ENCODE measurements at regions not wholly inside any gene's neighbourhood (a gene's known extent, or its start where the extent isn't known, plus 50 kb on each side); places are given as distances from the start of the nearest gene placed in this dataset.
"Not testable (repeated sequence)": the region's sequence is repeated elsewhere in the genome, so short reads cannot be mapped to it uniquely, and the experiment has no call there.

- DNase-seq, result not testable (repeated sequence)
These were observed 68.7 kb upstream of the LIPC start for GRCh38 chr15:58363118-58363517.

- not testable (repeated sequence) for DNase-seq
These were observed 68.1 kb upstream of the LIPC start for GRCh38 chr15:58363673-58364072.

DNA sequence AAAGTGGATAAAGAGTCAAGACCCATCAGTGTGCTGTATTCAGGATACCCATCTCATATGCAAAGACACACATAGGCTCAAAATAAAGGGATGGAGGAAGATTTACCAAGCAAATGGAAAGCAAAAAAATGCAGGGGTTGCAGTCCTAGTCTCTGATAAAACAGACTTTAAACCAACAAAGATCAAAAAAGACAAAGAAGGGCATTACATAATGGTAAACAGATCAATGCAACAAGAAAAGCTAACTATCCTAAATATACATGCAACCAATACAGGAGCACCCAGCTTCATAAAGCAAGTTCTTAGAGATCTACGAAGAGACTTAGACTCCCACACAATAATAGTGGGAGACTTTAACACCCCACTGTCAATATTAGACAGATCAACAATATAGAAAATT lies 66.7 kb upstream of the LIPC start:
- not testable (repeated sequence) for DNase-seq

DNA sequence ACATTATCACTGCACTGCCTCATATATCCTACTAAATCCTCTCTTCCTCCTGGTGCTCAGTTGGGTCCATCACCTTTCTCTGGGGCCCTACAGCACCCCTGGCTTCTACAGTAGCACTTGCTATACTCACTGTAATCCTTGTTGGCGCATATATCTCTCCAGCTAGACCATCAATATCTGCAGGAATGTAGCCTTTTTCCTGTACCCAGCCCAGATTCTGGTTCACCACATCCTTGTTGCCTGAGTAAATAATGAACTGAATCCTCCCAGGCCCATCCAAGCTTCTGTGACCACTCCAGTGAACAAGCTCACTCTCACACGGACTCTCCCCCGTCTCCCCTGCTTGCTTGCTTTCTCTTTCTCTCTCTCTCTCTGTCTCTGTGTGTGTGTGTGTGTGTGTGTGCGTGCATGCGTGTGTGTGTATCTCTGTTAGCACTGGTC lies 62.5 kb upstream of the LIPC start:
- no peak for DNase-seq

GRCh38 chr15:58369956-58370355 lies 61.8 kb upstream of the LIPC start:
- no peak for DNase-seq

GRCh38 chr15:58374147-58374546 lies 57.6 kb upstream of the LIPC start:
- DNase-seq, result no peak

DNA sequence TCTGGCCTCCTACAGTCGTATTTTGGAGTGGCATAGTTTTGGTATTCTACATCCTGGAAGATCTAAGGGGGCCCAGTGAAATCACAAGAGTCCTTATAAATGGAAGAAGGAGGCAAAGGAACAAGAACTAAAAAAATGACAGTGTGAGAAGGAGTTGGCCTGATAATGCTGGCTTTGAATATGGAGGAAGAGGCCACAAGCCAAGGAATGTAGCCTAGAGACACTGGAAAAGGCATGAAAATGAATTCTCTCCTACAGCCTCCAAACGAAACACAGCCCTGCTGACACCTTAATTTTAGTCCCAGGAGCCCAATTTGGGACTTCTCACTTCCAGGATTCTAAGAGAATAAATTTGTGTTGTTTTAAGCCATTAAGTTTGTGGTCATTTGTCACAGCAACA lies 54.6 kb upstream of the LIPC start:
- no peak for DNase-seq

- DNase-seq, result no peak
These were observed 53.3 kb upstream of the LIPC start for GRCh38 chr15:58378241-58379085.

DNA sequence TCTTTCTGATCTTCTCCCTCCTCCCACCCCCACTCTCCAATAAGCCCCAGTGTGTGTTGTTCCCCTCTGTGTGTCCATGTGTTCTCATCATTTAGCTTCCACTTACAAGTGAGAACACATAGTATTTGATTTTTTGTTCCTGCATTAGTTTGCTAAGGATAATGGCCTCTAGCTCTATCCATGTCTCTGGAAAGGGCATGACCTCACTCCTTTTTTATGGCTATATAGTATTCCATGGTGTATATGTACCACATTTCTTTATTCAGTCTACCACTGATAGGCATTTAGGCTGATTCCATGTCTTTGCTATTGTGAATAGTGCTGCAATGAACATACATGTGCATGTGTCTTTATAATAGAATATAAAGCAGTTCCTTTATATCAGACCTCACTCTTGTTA lies 52.3 kb upstream of the LIPC start:
- DNase-seq, result not testable (repeated sequence)

GRCh38 chr15:58380280-58380945 lies 51.4 kb upstream of the LIPC start:
- no peak for DNase-seq

- DNase-seq, result no peak
These were observed 50.1 kb upstream of the LIPC start for GRCh38 chr15:58381697-58382096.
